ENCODE measurements at regions not wholly inside any gene's neighbourhood (a gene's known extent, or its start where the extent isn't known, plus 50 kb on each side); places are given as distances from the start of the nearest gene placed in this dataset.

DNA sequence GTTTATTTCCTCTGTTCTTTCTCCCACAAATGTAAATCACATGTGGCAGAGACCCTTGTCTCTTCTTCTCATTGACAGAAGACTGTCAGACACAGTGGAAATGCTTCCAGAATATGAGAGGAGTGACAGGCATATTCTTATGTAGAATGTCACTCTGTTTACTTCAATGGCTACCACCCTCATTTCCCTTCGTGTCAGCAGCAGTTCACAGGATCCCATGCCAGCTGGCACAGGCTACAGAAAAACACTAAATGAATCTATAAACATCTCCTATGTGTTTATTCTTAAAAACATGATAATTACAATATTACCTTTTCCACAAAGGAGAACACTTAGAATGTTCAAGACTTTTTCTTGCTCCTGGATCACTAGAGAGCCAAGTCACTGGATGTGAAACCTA lies 183.8 kb upstream of the CNTN1 start:
- DNase-seq (no peak), ATAC-seq (ENCODE audit: poor library complexity) (no peak)
- Mint-ChIP-seq H3K27ac (no peak overlapping the region), H3K36me3 (ENCODE audit: low read depth) (no peaks in the 10 kb centered on the region), H3K4me3 (no peak overlapping the region), H3K9me3 (peaks cover 3% of the 10 kb centered on the region), H3K4me1 (ENCODE audit: low read depth) (no peaks in the 10 kb centered on the region), H3K27me3 (no peaks in the 10 kb centered on the region)
- ChIA-PET CTCF (no interaction called here), POLR2A (no interaction called here)
- Histone ChIP-seq H3K9me3 (ENCODE audit: control insufficient read depth in 1 of 2, insufficient read depth in 1 of 2, low read length in 2 of 2) (no peaks in the 10 kb centered on the region), H3K27ac (ENCODE audit: low read depth in 1 of 2, low read length in 2 of 2) (no peak overlapping the region), H3K36me3 (ENCODE audit: insufficient read depth, low read length) (no peaks in the 10 kb centered on the region), H3K4me3 (ENCODE audit: low read length) (no peak overlapping the region), H3K27me3 (ENCODE audit: control insufficient read depth in 1 of 2, insufficient read depth in 2 of 2, low read length in 2 of 2) (no peaks in the 10 kb centered on the region), H3K4me1 (ENCODE audit: insufficient read depth, low read length) (no peaks in the 10 kb centered on the region)
- intact Hi-C loops (cut with DNase I, micrococcal nuclease) = no loop called here
- TF ChIP-seq, protein P1, sequence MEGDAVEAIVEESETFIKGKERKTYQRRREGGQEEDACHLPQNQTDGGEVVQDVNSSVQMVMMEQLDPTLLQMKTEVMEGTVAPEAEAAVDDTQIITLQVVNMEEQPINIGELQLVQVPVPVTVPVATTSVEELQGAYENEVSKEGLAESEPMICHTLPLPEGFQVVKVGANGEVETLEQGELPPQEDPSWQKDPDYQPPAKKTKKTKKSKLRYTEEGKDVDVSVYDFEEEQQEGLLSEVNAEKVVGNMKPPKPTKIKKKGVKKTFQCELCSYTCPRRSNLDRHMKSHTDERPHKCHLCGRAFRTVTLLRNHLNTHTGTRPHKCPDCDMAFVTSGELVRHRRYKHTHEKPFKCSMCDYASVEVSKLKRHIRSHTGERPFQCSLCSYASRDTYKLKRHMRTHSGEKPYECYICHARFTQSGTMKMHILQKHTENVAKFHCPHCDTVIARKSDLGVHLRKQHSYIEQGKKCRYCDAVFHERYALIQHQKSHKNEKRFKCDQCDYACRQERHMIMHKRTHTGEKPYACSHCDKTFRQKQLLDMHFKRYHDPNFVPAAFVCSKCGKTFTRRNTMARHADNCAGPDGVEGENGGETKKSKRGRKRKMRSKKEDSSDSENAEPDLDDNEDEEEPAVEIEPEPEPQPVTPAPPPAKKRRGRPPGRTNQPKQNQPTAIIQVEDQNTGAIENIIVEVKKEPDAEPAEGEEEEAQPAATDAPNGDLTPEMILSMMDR (IDR thresholded peaks at IDR 0.05) = no peak

DNA sequence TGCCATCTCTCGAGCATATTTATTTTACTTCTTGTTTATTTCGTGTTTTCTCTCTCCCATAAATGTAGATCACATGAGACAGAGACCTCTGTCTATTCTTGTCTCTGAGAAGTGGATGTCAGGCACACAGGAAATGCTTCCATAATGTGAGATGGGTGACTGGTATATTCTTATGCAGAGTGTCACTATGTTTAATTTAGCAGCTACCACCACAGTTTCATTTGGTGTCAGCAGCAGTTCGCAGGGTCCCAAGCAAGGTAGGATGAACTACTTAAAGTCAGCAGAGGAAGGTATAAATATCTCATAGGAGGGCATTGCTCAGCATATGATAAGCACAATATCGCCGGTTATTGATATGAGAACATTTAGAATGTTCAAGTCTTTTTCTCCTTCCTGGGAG lies 180.9 kb upstream of the CNTN1 start:
- DNase-seq (no peak), ATAC-seq (ENCODE audit: poor library complexity) (no peak)
- Mint-ChIP-seq H3K9me3 (peaks cover 3% of the 10 kb centered on the region), H3K4me3 (no peak overlapping the region), H3K27me3 (no peaks in the 10 kb centered on the region), H3K4me1 (ENCODE audit: low read depth) (no peaks in the 10 kb centered on the region), H3K36me3 (ENCODE audit: low read depth) (no peaks in the 10 kb centered on the region), H3K27ac (no peak overlapping the region)
- Histone ChIP-seq H3K9me3 (ENCODE audit: control insufficient read depth in 1 of 2, insufficient read depth in 1 of 2, low read length in 2 of 2) (peaks cover 0 to 3% of the 10 kb centered on the region in 2 experiments), H3K4me1 (ENCODE audit: insufficient read depth, low read length) (no peaks in the 10 kb centered on the region), H3K4me3 (ENCODE audit: low read length) (no peak overlapping the region), H3K27ac (ENCODE audit: low read depth in 1 of 2, low read length in 2 of 2) (no peak overlapping the region), H3K27me3 (ENCODE audit: control insufficient read depth in 1 of 2, insufficient read depth in 2 of 2, low read length in 2 of 2) (no peaks in the 10 kb centered on the region), H3K36me3 (ENCODE audit: insufficient read depth, low read length) (no peaks in the 10 kb centered on the region)
- ChIA-PET POLR2A (no interaction called here), CTCF (no interaction called here)
- TF ChIP-seq, protein P1 (IDR thresholded peaks at IDR 0.05) = no peak
- intact Hi-C loops (cut with DNase I, micrococcal nuclease) = no loop called here

DNA sequence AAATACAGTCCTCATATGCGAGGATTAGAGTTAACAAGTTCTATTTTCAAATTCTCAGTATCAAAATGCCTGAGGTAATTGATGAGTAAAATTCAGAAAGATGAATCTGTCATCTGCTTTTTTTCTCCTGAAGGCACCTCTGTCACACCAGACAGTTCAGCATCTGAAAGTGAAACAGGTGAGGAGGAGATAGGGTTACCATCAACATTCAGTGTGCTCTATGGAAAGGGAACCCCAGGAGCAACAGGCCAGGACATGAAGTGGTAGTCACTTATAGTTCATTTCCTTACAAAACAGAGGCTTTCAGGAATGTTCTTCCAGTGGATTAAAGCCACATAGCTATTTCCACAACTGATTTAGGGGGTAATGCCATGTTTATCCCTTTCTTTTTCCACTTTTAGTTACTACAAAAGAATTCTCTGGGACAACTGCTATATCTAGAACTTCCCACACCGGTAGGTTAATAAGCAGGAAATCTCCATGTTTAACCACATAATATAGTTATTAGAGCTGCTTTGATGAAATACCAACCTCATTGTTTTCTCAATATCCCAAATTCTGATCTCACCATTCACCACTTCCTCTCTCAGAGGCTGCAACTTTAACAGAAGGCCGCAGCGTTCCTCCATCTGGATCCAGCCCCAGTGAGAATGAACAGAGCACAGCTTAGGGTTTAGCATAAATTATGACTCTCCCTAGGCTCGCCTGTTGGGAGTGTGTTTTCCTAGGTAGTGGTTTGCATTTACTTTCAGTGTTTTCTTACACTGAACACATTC lies 177.0 kb upstream of the CNTN1 start:
- ATAC-seq (ENCODE audit: poor library complexity) (no peak), DNase-seq (no peak)
- CTCF ChIA-PET = interaction anchor here (0.6 kb wide), 1 partner anchor 18 kb away, joined by 3 read pairs; no protein-coding TSS in a partner anchor
- POLR2A ChIA-PET = no interaction called here
- no peaks in the 10 kb centered on the region for H3K36me3 Mint-ChIP-seq (ENCODE audit: low read depth)
- H3K27ac Mint-ChIP-seq = no peak overlapping the region
- Histone ChIP-seq H3K4me1 (ENCODE audit: insufficient read depth, low read length) (no peaks in the 10 kb centered on the region), H3K27me3 (ENCODE audit: control insufficient read depth in 1 of 2, insufficient read depth in 2 of 2, low read length in 2 of 2) (no peaks in the 10 kb centered on the region), H3K36me3 (ENCODE audit: insufficient read depth, low read length) (no peaks in the 10 kb centered on the region), H3K4me3 (ENCODE audit: low read length) (no peak overlapping the region), H3K27ac (ENCODE audit: low read depth in 1 of 2, low read length in 2 of 2) (no peak overlapping the region), H3K9me3 (ENCODE audit: control insufficient read depth in 1 of 2, insufficient read depth in 1 of 2, low read length in 2 of 2) (peaks cover 0 to 3% of the 10 kb centered on the region in 2 experiments)
- H3K27me3 Mint-ChIP-seq = no peaks in the 10 kb centered on the region
- no peak overlapping the region for H3K4me3 Mint-ChIP-seq
- H3K4me1 Mint-ChIP-seq (ENCODE audit: low read depth) = no peaks in the 10 kb centered on the region
- intact Hi-C loops (cut with DNase I, micrococcal nuclease) = no loop called here
- TF ChIP-seq, protein P1 (IDR thresholded peaks at IDR 0.05) = no peak
- no peaks in the 10 kb centered on the region for H3K9me3 Mint-ChIP-seq
